Pons (tissue), 1 donor: ENCODE measurements at regions not wholly inside any gene's neighbourhood (a gene's known extent, or its start where the extent isn't known, plus 50 kb on each side); places are given as distances from the start of the nearest gene placed in this dataset.

Experiments
- DNase-seq: peaks from one replicate; pipeline ENCODE4 v3.0.0-alpha.2; 2016; ENCODE audit warnings: low spot score

DNA sequence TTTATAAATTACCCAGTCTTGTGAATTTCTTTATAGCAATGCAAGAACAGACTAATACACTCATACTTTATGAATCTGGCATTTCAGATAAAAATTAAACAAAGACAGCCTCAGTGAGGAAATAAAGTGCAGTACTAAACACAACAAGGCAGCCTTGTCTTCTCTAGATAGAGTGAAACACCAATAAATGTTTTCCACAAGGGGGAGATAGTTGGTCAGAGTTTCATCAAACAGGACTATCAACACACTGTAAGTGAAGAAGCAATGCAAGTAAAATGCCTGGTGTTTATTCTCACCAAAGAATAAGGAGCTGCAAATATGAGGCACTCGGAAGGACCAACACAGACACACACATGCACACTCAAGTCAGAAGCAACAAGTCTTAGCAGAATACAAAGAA is 62.8 kb downstream of the FAM9B start:
- DNase-seq, result peak; percentile 54

- DNase-seq, result no peak
Observed at GRCh38 chrX:8969378-8969777, 64.5 kb downstream of the FAM9B start.

DNA sequence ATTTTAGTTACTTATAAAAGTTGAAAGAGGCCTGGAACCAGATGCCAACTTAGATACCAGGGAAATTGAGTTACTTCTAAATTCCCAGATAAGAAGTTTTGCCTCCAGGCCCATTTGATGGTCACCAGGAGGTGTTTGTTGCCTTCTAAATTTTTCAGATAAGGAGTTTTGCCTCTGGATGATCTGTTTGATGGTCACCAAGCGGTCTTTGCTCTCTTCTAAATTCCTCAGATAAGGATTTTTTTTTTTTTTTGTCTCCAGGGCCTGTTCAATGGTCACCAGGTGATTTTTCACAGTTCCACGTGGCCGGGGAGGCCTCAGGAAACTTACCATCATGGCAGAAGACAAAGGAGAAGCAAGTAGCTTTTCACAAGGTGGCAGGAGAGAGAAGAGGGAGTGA is 66.5 kb downstream of the FAM9B start:
- no peak for DNase-seq

DNA sequence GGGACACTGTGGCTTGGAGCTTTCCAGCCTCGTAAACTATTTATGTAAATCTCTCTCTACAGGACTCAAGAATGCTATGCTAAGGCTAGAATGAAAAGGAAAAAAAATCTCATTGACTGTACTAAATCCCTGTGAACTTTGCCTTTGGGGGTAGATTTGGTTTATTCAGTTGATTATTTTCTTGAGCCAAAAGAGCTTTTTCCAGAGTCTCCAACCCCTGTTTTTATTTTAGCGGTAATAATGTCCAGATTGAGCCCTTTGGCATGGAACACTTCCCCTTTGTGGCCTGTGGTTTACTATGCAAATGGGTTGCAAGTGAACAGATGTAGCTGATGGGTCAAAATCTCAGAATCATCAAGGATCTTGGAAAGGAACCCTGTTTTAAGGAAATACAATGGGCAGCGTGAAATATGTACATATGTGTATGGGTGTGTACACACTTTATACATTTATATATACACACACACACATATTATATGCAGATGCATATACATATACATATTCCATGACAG is 72.9 kb downstream of the FAM9B start:
- no peak for DNase-seq

- DNase-seq, result no peak
Observed at GRCh38 chrX:8955511-8955910, 78.4 kb downstream of the FAM9B start.

GRCh38 chrX:8946563-8946962 is 87.4 kb downstream of the FAM9B start:
- no peak for DNase-seq

- no peak for DNase-seq
Observed at GRCh38 chrX:8939322-8939721, 94.6 kb downstream of the FAM9B start.

- DNase-seq, result no peak
Observed at GRCh38 chrX:8927701-8928100, 106.2 kb downstream of the FAM9B start.

GRCh38 chrX:8927066-8927635 is 106.8 kb downstream of the FAM9B start:
- no peak for DNase-seq

DNA sequence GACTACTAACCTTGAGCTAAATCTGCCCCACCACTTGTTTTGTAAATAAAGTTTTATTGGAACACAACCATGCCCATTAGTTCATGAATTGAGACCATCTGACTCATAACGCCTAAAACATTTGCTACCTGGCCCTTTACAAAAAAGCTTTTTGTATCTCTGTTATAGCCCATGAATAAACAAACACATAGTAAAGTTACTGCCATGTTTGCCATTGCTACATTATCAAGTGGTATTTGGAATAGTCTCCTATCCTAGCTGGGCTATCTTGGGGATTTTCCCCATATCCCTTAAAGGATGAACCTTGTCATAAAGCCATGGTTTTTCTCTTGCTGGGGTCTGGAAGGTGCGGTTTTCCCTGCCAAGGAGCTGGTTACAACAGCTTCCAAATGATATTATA is 112.3 kb downstream of the FAM9B start:
- no peak for DNase-seq

DNA sequence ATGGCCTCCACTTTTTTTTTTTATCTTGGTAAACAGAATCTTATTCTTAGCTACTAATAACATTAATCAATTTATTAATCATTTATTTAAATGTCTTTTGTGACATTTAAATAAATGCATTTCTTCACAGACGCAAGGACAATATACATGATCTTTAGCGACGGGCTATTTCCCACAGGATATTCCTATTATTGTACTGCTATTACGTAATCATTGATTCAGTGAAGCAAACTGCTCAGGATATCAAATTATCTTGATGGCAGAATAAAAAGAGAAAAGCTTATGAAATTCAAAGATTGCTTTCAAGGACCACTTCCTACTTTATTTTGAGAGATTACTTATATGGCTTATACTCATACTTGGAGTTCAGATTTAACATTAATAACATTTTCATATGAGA is 114.1 kb downstream of the FAM9B start:
- DNase-seq, result no peak

- DNase-seq, result no peak
Observed at GRCh38 chrX:8916697-8917096, 115.5 kb upstream of the FAM9A start.

GRCh38 chrX:8914681-8915080 is 113.5 kb upstream of the FAM9A start:
- no peak for DNase-seq

DNA sequence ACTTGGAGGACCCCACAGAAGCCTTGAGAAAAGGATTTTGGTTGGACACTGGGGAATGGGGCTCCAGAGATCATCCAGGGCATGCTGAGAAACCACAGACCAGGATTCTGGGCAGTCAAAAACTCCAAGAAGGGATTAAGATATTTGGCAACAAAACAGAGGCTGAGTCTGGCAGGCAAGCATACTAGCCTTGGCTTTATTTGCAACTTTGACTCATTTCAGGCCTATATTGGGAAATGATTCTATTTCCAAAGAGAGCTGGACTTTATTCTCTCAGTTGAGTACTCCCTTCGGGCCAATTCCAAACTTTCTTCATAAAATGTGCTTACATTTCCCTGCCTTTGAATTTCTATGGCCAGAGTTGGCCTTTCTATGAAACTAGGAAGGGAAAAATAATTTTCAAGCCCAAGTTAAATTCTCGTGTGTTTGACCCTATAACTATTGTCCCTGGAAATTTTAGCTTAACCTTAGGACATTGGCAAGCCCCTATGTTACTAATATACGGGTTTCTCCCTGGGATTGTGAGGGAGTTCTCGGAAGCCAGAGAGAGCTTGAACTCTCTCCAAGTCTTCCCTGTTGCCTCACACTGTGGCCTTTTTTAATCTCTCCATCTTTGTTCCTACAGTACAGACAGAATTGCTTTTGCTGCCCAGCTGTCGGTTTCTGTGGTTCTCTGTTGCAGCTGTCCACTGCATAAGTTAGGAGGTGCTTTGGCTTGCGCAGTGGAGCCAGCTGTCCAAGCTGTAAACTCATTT is 112.6 kb upstream of the FAM9A start:
- DNase-seq, result peak; percentile 20

GRCh38 chrX:8907688-8908087 is 106.5 kb upstream of the FAM9A start:
- DNase-seq, result no peak

DNA sequence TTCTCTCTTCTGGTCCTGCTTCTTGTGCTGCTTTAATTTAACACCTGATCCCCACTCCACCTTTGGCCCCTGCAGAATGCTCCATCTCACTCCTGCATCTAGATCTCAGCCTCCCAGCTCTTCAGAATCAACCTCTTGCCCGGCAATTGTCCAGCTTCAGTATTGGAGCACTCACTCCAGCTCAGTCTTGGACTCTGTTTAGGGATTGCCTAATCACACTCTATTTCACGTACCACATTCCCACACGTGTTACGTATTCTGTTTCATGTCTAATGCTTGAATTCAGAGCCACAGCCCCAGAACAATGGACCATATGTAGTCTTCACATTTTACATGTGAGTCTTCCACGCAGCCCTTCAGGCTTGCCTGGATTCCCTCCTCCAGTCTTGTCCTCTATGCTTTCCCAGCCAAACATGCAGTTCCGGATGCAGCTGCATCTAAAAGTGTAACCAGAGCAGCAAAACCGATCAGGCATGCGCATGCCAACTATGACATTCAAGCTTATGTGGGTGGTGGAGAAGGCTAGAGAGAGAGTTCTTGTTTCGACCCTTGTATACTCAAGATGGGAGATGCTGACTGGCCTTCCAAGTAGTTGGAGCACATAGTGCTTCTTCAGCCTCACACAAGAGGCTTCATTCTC is 105.2 kb upstream of the FAM9A start:
- no peak for DNase-seq

DNA sequence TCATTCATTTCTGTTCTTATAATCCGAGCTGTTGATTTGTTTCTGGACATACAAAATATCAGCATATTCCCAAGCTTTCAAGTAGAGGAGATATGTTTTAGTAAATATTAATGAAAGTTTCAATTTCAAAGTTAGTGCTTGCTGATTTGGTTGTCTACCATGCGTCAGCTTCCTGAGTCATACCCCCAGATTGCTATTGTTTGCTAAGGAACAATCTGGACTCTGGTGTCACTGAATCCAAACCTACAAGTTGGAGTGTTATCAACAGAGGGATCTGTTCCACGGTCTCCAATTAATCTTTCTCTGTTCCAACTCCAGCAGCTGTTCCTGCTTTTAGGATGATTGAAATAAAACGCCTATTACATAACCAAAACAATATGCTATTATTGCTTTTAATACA is 96.1 kb upstream of the FAM9A start:
- no peak for DNase-seq

- no peak for DNase-seq
Observed at GRCh38 chrX:8890794-8891193, 89.6 kb upstream of the FAM9A start.

DNA sequence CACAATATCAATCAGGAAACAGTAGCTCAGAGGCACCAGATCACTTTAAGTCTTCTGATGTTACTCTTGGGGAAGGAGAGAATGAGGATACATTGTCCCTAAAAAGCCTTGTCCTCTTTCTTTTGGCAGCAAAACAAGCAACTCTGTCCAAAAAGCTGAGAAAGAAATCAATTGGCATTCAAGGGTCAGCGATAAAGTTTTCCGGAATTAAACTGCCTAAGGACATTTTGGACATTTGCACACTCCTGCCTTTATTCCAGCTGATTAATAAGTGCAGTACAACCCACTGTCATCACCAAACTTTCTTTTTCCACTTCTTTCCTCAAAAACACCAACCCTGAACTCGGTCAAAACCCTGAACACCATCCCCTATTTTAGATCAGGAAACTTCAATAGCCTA is 85.8 kb upstream of the FAM9A start:
- no peak for DNase-seq

DNA sequence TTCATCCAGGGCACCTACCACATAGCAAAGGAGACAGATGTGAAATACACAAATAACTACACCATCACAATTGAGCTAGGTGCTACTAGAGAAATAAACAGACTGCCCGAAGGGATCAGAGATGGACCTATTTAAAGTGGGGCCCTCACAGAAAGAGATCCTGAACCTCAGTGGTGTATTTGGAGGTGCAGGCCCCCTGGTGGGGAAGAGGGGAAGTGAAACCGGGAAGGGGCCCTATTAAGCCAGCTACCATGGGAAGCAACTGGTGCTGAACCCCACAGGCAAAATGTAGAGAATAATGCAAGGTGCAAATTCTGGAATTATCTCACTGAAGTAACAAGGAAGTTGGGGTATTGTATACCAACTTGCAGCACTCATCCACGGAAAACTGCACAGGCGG is 78.6 kb upstream of the FAM9A start:
- DNase-seq, result no peak

DNA sequence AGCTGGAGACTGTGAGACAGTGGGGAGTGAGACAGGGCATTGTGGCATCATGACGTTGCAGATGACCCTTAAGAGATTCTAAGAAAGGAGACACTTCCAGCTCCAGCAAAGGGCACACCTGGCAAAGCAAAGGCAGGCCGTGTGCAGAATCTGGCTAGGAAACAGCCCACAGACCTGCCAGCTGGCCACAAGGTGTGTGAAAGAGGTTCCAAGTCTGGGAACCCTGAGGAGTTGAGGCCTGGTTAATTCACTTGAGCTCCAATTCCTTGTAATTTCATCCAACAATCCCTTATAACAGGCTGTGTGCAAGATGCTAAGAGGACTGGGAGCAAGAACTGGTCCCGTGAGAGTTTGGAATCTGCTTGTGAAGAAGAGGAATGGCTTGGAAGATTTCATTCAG is 72.8 kb upstream of the FAM9A start:
- DNase-seq, result no peak

GRCh38 chrX:8873102-8873501 is 71.9 kb upstream of the FAM9A start:
- DNase-seq, result no peak

GRCh38 chrX:8870411-8870810 is 69.2 kb upstream of the FAM9A start:
- DNase-seq, result no peak
